GM21526 (cell line): ENCODE measurements at regions not wholly inside any gene's neighbourhood (a gene's known extent, or its start where the extent isn't known, plus 50 kb on each side); places are given as distances from the start of the nearest gene placed in this dataset.
"Not testable (repeated sequence)": the region's sequence is repeated elsewhere in the genome, so short reads cannot be mapped to it uniquely, and the experiment has no call there.

Experiments
- ATAC-seq: cut with Tn5 transposase; IDR thresholded peaks from one replicate; pipeline ENCODE4 v1.9.1; 2021; ENCODE audit warnings: moderate library complexity; ENCODE audit not compliant: unreplicated experiment, low FRiP score

DNA sequence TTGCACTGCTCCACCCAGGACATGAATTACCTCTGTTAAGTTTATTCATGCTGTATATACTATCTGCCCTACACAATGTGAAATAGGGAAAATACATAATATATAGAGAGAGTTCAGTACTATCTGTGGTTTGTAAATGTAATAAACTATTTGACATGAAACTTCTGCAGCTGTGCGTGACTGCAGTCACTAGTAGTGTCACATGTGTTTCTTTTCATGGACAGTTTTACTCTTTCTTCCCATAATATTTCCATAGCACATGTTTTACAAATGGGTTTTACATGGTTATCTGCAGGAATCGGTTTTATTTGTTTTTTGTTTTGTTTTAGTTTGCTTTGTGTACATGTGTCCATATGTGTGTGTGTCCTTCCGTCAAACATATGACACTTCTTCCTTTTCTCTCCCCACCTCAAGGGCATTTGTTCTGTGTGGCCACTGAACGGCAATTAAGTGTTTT lies 1644.1 kb upstream of the FLRT2 start:
- ATAC-seq: no peak

DNA sequence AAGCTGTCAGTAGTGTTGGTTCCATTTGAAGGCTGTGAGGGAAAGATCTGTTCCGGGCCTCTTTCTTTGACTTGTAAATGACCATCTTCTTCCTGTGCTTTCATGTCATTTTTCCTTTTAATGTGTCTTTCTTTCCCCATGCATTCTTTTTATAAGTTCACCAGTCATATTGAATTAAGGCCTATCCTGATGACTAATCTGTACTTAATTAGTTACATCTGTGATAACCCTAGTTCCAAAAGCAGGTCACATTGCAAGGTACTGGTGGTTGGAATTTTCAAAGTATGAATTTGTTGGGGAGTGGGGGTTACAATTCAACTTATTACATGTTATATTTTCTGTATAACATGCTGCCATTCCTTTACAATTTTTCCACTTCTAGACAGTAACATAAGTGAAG lies 1642.1 kb upstream of the FLRT2 start:
- no peak for ATAC-seq

DNA sequence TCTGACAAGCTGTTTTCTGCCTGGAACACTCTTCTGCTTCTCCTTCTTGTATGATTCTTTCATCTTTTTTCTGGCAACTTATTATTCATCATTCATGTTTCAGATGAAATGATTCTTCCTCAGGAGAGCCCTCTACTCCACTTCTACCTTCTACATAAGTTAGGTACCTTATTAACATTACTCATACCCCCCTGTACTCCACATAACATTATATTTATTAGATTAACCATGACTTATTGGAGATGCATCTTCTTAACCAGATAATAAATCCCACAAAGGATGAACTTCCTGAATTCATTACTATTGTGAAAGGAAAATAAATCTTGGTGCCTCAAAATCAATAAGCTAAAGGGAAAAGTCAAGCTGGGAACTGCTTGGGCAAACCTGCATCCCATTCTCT lies 1636.5 kb upstream of the FLRT2 start:
- no peak for ATAC-seq

DNA sequence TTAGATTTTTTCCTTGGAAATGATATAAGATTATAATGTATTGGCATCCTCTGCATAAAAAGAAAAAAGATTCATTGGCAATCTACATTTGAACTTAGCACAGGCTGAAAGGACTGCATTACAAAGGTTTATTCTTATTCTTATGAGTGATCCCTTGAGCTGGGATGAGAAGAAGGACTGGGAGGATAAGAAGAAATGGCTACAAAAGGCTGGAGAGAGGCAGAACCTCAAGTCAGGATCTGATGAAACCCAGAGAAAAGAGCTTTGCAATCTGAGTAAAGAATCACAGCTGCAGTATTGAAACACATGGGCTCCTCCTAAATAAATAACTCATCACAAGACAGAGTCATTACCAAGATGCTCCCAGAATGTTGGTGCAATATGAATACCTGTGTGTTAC lies 1635.4 kb upstream of the FLRT2 start:
- no peak for ATAC-seq

DNA sequence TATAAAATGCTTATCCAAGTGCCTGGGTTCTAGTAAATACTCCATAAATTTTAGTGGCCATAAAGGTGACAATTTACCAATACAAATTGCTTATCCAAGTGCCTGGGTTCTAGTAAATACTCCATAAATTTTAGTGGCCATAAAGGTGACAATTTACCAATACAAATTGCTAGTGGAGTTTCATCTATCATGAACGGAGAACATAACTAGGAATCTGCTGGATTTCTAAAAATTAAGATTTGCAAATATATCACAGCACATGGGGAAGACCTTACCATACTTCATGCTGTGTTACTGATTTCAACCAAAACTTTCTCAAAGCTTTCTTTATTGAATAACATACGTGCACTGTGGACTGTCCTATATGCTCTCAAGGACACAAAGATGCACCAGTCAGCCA lies 1631.4 kb upstream of the FLRT2 start:
- ATAC-seq: not testable (repeated sequence)

GRCh38 chr14:83899706-83900105 lies 1630.2 kb upstream of the FLRT2 start:
- no peak for ATAC-seq

- no peak for ATAC-seq
These were observed 1624.8 kb upstream of the FLRT2 start for GRCh38 chr14:83905157-83905556.

DNA sequence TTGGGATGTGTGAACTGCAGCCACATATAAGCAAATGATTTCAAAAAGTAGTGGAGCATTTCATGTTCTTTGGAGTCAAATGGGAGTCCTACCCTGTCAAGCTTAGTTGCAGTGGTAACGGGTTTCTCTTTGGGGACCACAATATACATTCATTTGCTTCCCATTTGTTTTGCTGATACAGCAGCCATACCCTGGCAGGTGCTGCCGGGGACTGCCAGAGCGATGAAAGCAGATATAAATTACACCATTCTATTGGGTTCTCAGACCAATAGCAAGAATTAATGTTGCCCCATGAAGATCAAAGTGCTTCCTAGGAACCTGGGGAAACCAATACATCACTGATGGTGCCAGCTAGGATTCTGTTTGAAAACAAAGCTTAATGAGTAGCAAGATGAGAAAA lies 1621.5 kb upstream of the FLRT2 start:
- no peak for ATAC-seq

DNA sequence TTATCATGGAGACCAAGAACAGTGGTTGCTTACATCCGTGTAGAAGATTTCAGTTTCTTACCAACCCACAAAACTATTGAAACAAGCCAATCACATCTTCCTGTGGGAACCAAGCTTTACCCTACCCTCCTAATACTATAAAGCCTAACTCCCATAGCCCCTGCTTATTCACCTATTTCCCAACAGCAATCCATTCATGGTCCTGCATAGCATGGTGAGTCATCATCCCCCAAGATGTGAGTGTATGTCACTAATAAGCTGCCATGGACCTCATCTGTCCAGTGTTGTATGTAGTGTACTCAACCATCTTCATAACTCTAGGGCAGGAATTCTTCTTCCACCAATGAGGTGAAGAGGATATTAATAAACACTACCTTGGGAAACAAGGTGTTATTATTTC lies 1620.4 kb upstream of the FLRT2 start:
- ATAC-seq: no peak

GRCh38 chr14:83912032-83912642 lies 1617.8 kb upstream of the FLRT2 start:
- ATAC-seq: no peak

DNA sequence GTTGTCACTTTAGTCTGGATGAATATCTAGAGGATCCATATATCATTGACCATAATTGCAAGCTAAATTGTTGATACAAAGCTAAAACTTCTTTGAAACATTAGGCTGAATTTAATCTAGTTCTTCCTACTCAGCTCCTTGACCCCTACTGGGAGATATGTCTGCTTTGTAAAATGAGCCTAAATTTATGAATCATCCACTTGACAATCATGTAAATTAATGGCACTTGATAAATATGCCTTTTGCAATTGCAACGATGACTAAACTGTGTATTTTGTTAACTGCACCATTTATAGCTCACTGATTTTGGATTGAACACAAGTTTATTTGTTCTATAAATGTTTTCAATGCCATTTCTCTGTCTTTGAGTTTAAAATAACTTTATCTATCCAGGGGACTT lies 1616.5 kb upstream of the FLRT2 start:
- no peak for ATAC-seq

GRCh38 chr14:83918546-83918945 lies 1611.4 kb upstream of the FLRT2 start:
- no peak for ATAC-seq

DNA sequence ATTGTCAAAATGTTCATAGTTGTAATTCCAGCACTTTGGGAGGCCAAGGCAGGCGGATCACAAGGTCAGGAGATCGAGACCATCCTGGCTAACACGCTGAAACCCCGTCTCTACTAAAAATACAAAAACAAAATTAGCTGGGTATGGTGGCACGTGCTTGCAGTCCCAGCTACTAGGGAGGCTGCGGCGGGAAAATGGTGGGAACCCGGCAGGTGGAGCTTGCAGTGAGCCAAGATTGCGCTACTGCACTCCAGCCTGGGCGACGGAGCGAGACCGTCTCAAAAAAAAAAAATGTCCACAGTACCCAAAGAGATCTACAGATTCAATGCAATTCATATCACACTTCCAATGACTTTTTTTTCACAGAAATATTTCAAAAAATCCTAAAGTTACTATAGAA lies 1610.3 kb upstream of the FLRT2 start:
- ATAC-seq: not testable (repeated sequence)

DNA sequence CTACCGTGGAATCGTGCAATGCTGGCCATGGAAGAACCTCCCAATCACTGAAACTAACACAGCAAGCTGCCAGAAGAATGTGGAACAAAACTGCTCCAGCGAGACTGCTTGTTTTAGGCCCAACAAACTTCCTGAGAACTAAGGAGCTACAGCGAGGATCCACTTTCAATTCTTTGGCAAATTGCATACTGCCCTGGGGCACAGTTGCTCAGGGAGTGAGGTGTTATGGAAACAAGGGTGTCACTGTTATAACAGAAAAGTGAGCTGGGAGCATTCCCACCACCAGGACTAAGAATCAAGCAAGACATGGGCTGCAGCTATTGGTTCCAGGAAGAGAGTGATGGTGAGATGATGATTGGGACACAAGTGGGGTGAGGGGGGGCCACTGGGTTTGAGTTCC lies 1606.1 kb upstream of the FLRT2 start:
- no peak for ATAC-seq

DNA sequence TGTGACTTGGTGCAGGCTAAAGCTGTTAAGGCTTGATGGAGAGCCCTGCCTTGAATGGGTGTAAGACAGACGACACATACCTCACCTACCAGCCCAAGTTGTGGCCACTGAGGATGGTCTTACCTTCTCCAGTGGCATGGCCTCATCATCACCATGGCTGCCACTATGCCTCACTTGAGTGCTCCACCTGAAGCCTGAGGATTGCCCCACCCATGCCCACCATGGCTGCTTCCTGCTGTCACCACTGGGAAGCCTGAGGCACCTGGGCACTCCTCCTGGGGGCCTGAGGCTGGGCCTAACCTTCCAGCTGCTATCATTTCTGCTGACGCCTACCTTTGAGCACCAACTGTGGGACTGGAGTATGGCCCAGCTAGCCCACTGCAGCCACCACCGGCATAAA lies 1605.7 kb upstream of the FLRT2 start:
- ATAC-seq: no peak

DNA sequence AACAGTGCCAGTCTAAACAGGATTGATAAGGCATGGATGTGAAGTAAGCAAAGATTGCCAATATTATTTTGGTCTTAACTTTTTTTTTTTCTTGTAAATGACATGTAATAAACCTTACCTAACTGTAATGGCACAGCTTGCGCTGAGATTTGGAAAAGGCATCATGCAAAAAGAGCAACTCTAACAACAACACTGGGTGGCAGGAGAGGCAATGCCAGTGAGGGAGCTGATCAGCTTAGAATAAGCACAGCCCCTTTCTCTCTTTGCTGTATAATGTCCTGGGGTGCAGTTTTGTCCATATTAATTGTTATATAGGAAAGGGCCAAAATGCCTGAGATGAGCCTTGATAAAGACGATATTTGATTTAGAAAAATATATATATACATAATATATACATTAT lies 1589.7 kb upstream of the FLRT2 start:
- ATAC-seq: no peak

DNA sequence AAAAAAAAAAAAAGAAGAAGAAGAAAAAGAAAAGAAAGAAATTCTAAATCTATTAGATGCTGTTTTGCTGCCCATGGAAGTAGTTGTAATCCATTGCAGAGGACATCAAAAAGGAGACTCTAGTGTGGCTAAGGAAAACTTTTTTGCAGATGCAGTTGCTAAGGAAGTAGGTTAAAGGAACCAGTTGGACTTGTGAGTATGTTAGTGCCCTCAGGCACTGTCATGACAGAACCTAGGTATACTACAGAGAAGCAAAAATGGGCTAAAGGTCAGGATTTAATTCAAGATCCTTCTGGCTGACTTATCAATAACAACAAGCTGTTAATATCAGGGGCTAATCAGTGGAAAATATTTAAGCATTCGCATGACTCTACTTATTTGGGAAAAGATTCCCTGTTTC lies 1571.6 kb upstream of the FLRT2 start:
- no peak for ATAC-seq

- no peak for ATAC-seq
These were observed 1569.0 kb upstream of the FLRT2 start for GRCh38 chr14:83960832-83961512.

DNA sequence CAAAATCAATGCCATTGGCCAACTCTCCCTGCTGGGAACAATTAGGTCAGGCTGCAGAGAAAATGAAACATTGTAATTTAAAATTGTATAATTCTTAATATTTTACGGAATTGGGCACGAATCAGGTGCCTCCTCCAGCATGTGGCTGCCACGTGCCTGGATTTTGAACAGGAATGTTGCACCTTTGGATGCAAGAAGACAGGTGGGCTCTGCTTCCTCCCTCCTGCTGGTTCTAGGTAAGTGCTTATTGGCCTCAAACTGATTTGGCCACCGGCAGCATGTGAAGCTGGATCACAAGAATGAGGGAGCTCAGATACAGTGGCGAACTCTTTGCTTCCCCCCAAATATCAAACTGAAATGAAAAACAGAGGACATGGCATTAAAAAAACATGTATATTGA lies 1559.9 kb upstream of the FLRT2 start:
- ATAC-seq: no peak

DNA sequence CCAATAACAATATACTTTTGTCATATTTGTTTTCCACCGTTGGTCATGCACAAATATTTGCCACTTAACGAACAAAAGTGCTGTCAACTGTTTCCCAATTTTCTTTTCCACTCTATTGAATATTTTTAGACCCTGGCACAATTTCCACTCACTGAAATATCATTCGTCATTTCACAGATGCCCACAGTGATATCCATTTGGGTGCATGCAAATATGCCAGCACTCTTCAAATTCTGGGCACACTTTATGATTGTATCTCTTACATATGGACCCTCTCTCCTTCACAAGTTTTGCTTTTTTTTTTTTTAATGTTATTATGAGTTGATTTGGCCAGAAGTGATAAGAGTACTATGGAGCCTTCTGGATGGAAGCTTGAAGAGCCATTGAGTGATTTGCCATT lies 1557.3 kb upstream of the FLRT2 start:
- ATAC-seq: no peak

GRCh38 chr14:83974647-83975163 lies 1555.2 kb upstream of the FLRT2 start:
- ATAC-seq: no peak

GRCh38 chr14:83975435-83975834 lies 1554.5 kb upstream of the FLRT2 start:
- ATAC-seq: no peak
